NCI-H2081 treated with DMSO at 0.1 percent for 48 hours (cell line): ENCODE measurements at regions not wholly inside any gene's neighbourhood (a gene's known extent, or its start where the extent isn't known, plus 50 kb on each side); places are given as distances from the start of the nearest gene placed in this dataset.

Experiments used
- DNase-seq: peaks from one replicate; lab custom pipeline; 2025; lab: John Stamatoyannopoulos, UW

DNA sequence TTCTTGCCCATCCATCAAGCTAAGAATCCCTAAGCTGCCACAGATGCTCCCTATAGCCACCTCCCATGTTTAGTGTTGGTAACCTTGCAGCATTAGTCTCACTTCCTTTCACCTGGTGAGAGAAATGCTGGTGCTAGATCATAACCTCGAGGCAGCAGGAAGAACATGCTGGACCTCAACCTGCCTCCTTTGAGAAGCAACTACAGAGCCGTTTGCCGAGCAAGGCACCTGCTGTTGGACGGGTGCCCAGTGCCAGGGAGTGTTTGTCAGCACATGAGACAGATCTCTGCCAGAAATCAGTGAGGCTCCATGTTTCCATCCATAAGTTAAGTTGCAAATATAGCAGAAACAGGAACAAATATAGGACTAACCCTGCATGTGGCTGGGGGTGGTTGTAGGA, 955.7 kb downstream of the TUSC7 start:
- DNase-seq, result peak; percentile 51

GRCh38 chr3:117666325-117666724, 956.7 kb downstream of the TUSC7 start:
- DNase-seq, result no peak

GRCh38 chr3:117666812-117667211, 957.2 kb downstream of the TUSC7 start:
- no peak for DNase-seq

DNA sequence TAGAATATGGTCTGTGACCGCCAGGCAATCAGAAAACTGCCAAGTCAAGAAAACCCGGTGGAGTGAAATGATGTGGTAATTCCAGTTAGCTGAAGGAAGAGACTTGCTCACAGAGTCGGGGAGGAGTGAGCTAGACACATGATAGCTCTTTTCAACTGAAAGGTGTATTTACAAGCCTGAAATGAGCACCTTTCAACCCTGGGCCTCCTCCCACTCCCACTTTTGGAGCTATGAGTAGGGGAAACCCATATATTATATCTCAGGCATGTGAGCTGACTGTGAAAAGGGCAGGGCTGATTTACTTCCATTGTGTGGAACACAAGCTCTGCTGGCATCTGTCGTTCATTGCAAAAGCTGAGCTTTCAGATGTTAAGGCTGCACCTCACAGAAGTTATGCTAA, 960.2 kb downstream of the TUSC7 start:
- DNase-seq, result no peak

DNA sequence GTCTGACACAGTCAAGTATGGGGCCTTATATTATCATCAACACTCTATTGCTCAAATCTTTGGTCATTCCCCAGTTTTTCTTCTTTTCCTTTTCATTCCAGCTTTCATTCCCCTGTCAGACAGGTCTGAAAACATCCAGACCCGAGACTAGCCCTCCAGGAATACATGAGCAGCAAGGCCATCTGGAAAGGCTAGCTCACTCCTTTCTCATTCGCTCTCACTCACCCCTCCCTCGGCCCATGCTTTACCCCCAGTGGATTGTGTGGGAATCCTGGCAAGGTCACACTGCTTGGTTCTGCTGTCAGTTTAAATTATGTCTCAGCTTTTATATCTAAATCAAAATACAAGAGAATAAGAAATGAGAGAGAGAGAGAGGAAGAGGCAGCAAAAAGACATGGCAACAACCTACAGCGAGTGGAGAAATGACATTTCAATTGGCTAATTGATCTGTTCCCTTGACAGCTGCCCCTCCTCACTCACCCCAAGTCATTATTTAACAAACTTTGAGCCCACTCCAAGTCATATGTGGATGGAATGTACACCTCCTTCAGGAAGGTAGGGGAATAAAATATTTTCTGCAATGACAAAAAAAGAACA, 962.2 kb downstream of the TUSC7 start:
- DNase-seq, result no peak

- DNase-seq, result no peak
These were observed 964.7 kb downstream of the TUSC7 start for GRCh38 chr3:117674321-117674720.

DNA sequence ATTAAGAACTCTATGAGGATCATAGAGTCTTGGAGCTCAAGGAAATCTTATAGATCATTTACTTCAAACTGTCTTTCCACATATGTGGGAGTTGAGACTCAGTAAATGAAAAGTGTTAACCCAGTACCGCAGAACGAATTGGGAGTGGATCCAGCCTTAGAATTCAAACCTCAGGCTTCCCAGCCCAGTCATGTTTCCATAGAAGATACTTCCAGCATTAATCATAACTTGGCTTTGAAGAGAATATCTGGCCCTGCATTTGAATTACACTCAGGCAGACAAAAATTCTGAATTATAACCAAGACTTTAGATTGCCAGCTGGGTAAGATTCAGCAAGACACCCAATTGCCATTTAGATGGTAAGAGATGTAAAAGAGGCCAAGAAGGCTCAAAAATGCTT, 972.0 kb downstream of the TUSC7 start:
- no peak for DNase-seq

DNA sequence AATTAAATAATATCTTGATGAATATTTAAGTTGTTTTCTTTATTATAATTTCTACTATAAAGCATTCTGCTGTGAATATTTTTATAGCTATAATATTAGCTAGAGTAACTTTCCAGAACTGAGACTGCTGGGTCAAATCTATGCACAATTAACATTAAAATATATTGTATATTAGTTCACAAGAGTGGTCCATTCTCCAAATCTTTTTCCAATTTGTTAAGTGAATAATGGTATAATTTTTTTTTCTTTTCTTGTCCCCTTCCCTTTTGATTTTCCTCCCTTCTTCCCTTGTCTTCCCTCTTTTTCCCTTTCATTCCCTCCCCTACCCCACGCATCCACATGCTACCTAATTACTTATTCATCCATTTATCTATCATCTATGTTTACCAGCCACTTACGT, 977.5 kb downstream of the TUSC7 start:
- no peak for DNase-seq

DNA sequence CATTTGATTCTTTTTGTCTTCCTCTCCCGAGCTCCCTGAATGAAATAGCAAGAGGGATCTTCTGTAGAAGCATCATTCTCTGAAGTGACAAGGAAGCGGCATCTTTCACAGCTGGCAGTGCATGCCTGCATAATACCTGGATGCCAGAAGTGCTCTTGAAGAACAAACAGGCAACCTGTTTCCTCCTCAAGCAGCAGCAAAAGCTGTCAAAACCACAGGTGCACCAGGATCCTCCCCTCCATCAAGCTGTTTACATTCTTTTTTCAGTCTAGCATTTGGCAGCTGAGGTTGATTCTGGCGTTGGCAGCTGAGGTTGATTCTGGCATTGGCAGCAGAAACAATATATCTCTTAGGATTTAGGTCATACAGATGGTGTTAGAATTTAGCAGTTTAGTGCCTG, 979.0 kb downstream of the TUSC7 start:
- DNase-seq, result peak; percentile 39

DNA sequence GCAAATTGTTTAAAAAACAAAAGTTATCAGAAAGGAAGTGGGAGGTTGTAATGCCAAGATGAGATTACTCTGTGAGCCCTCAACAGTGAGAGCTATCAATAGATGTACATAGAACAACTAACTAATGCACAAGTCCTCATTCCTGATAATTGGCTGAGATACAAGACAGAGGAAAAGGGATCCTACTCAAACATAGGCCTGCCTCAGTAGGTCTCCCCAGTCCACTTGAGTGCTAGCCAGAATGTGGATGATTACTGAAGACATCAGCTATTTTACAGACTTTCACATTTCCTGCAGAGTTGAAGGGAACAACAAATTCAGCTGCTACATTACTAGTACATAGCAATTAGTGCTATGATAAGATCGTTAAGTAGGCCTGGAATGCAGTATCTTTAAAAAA, 981.9 kb downstream of the TUSC7 start:
- no peak for DNase-seq

GRCh38 chr3:117692416-117692995, 982.9 kb downstream of the TUSC7 start:
- no peak for DNase-seq

- no peak for DNase-seq
These were observed 985.7 kb downstream of the TUSC7 start for GRCh38 chr3:117695321-117695720.

- no peak for DNase-seq
These were observed 986.5 kb downstream of the TUSC7 start for GRCh38 chr3:117695871-117696645.

DNA sequence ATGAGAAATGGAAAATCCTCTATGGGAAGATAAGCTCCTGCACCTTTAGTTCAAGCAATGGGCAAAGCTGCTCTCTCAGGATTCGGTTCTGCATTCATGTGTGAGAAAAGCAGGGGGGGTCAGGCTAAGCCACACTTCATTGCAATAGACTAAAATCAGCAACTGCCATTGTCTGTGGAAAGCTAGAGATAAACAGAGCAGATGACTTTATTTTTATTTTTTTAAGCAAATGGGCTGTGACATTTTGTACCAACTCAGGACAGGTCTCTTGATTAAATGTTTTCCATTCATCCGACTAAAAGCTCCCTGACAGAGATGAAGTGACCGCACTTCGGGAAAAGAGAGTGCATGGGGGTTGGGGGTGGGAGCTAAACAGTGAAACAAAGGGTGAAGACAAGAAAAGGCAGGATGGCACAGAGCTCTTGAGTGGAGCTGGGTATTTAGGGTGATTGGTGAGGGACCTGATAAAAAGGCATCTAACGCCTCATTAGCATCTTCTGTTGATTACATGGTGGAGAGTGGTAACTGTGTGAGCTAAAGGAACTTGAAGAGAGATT, 987.4 kb downstream of the TUSC7 start:
- no peak for DNase-seq

GRCh38 chr3:117699058-117699457, 989.5 kb downstream of the TUSC7 start:
- DNase-seq, result no peak

DNA sequence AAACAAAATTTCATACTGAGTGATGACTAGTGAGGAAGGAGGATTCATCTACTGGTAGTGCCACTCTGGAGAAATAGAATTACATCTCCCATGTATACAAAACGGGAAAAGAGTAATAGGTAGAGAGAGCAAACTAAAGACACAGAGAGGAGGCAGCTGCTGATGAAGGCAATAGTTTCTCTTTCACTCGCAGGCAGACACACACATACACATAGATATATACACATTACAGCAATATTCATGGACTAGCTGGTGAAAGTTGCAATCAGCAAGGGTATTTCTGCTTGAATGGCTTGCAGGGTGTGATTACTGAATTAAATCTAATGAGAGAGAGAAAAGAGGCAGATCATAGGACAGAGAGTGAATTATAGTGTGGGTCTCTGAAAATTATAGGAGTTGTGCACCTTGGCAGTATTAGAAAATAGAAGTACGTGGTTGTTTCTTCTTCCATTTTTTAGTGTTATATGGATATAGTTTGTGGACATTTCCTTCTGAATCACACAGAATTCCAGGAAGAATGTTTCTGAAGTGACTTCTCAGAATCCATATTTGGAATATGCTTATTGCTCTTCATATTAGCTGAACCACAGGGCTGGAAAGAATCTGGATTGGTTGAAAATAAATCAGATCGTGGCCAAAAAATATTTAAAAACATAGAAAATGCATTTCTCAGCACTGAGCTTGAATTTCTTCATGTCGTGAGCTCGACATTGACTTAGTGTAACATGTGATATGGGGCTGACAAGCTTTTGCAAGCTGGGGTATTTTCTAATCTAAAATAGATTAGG, 991.2 kb downstream of the TUSC7 start:
- peak; percentile 4 for DNase-seq

DNA sequence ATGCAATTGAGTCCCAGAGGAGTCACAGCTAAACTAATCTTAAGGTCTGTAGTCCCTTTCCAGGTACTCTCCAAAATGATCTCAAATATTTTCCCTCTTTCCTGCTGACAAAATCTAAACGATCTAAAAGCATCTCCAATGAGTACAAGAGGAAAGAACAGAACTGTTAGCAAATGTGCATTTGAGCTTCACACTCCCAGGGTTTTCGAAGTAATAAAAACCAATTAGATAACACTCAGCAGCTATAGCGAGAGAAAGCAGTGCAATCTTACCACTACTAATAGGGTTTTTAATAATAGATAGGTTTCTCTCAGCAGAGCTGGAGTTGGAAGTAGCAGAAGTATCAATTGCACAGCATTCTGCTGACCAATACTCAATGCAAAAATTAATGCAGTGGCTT, 995.4 kb downstream of the TUSC7 start:
- no peak for DNase-seq

DNA sequence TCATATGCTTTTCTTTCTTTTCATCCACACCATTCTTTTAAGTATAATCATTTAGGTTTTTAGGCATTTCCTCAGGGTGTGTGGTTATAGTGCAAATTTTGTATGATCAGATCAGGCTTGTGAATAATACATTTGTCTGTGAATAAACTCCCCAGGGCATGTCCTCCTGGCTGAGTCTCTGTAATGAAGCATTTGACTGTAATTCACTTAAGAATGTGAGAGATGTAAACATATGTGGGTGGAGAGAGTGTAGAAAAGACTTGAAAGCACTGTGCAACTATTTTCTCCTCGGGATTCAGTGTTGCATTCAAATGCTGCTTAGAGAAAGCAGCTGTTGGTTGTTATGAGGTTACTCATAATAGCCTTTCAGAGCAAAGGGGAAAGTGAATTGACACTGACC, 996.5 kb downstream of the TUSC7 start:
- DNase-seq, result no peak

DNA sequence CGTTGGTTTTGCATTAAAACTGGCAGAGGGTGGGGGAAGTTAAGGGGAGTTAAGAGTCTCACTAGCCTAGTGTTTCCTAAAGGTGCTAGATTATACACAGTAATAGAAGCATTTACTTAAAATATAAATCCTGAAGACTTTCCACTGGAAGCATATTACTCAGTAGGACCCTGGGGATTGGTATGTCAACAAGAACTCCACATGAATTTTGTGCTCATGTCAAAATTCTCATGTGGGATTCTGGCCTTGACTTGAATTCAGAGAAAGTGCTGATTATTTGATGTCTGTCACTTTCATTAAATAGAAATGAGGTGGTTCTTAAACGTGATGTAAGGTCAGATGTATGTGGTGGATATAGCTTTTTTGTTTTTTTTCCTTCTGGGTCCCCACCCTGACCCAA, 997.2 kb downstream of the TUSC7 start:
- DNase-seq, result no peak

GRCh38 chr3:117708601-117709000, 999.0 kb downstream of the TUSC7 start:
- no peak for DNase-seq

DNA sequence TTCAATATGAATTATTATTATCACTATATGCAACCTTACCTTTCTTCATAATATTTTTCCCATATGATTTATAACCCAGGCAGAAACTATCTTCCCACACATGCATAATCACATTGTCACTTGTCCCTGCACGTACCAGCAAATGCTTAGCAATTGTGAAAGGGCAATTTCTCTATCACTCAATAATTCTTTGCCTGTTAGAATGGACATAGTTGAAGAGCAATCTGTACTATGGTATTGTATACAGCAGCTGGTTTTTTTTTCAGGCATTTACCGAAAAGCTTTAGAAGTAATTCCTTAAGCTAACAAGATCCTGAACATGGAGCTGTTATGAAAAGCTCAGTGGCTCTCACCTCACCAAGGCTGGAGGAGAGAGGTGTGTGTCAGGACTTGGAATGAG, 999.5 kb downstream of the TUSC7 start:
- DNase-seq, result no peak

DNA sequence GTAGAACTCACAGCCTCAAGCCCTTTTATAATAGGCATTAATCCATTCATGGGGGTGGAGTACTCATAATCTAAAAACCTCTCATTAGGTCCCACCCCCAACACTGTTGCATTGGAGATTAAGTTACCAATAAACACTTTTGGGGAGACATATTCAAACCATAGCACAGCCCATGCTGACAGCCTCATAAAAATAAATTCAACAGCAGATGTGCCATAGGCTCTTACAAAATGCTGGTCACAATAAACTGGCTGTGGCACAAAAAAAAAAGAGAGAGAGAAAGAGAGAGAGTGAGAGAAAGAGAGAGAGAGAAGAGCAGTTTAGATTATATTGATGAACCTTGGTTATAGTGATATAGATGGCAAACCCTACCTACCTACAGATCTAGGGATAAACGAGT, 1000.9 kb downstream of the TUSC7 start:
- no peak for DNase-seq
